Nephron (organoid): ENCODE measurements at regions not wholly inside any gene's neighbourhood (a gene's known extent, or its start where the extent isn't known, plus 50 kb on each side); places are given as distances from the start of the nearest gene placed in this dataset.
"Not testable (repeated sequence)": the region's sequence is repeated elsewhere in the genome, so short reads cannot be mapped to it uniquely, and the experiment has no call there.

Source experiments
- H3K27ac Mint-ChIP-seq, 3 experiments: 2 replicates each; pipeline ENCODE4 v1.8.0; 2020; ENCODE audit warnings: mixed read lengths in 3 of 3, mild to moderate bottlenecking in 2 of 3, moderate library complexity in 1 of 3
- H3K27me3 Mint-ChIP-seq: 2 replicates; pipeline ENCODE4 v1.8.0; 2021; ENCODE audit warnings: low read depth, mild to moderate bottlenecking, moderate library complexity, mixed read lengths
- H3K36me3 Mint-ChIP-seq: 2 replicates; pipeline ENCODE4 v1.8.0; 2020; ENCODE audit warnings: low read depth, mixed read lengths
- H3K4me1 Mint-ChIP-seq: 2 replicates; pipeline ENCODE4 v1.8.0; 2020; ENCODE audit warnings: mixed read lengths
- H3K4me3 Mint-ChIP-seq, 3 experiments: 2 replicates each; pipeline ENCODE4 v1.8.0; 2020; ENCODE audit warnings: mild to moderate bottlenecking in 3 of 3, mixed read lengths in 3 of 3, moderate library complexity in 2 of 3
- H3K9me3 Mint-ChIP-seq: 2 replicates; pipeline ENCODE4 v1.8.0; 2020; ENCODE audit warnings: mixed read lengths
- TF ChIP-seq, protein P1 (sequence below), 3 experiments: fragments of 200-600 bp; sonication (generic); IDR thresholded peaks; one replicate each; pipeline ENCODE4 v1.5.0; 2021; ENCODE audit warnings: antibody characterized with exemption in 3 of 3; ENCODE audit not compliant: unreplicated experiment in 3 of 3

DNA sequence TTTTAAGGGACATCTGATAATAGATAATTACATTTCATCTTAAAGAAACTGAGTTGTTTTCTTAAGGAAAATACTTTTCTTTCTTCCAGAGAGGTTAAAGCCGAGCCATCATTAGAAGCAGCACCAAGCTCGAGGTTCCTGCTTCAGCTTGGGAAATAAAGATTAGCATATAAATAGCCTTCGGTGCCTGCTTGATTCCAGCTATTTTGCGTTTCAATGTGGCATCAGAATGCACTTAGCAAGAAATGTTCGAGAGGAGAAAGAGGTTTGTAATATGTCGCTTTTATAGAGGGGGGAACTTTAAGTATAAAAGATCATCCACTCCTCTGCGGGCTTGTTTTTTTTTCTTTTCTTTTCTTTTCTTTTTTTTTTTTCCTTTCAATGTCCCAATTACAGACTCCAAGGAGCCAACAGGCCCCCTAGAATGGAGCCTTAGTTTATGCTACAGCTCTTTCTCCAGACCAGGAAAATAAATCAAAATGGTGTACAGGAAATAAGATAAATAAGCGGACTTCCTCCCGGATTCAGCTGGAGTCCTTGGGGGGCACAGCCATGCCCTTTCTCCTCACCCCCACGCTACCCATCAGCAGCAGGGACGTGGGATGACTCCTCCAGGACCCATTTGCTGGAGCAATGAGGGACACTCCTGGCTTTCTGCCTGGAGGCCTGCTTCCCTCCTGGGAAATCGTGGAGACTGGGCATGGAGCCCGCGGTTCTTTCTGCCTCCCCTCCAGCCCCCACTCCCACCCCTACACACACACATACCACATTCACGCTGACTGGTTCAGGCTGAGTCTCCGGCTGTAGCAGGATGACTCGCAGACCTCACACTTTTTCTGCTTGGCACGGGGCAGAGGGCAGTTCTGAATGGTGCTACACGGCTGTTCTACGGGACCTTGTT lies 131.6 kb downstream of the RRAGC start:
- TF ChIP-seq, protein P1, sequence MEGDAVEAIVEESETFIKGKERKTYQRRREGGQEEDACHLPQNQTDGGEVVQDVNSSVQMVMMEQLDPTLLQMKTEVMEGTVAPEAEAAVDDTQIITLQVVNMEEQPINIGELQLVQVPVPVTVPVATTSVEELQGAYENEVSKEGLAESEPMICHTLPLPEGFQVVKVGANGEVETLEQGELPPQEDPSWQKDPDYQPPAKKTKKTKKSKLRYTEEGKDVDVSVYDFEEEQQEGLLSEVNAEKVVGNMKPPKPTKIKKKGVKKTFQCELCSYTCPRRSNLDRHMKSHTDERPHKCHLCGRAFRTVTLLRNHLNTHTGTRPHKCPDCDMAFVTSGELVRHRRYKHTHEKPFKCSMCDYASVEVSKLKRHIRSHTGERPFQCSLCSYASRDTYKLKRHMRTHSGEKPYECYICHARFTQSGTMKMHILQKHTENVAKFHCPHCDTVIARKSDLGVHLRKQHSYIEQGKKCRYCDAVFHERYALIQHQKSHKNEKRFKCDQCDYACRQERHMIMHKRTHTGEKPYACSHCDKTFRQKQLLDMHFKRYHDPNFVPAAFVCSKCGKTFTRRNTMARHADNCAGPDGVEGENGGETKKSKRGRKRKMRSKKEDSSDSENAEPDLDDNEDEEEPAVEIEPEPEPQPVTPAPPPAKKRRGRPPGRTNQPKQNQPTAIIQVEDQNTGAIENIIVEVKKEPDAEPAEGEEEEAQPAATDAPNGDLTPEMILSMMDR (IDR thresholded peaks at IDR 0.05; ENCODE audit: unreplicated experiment in 3 of 3), result no peak
- Mint-ChIP-seq H3K9me3 (no peaks in the 10 kb centered on the region), H3K27me3 (peaks cover 35% of the 10 kb centered on the region), H3K27ac (peak overlapping the region; percentile 80 to 91 (median 82)), H3K36me3 (no peaks in the 10 kb centered on the region), H3K4me1 (peaks cover 56% of the 10 kb centered on the region), H3K4me3 (peak overlapping the region; percentile 5 to 30 (median 24))

DNA sequence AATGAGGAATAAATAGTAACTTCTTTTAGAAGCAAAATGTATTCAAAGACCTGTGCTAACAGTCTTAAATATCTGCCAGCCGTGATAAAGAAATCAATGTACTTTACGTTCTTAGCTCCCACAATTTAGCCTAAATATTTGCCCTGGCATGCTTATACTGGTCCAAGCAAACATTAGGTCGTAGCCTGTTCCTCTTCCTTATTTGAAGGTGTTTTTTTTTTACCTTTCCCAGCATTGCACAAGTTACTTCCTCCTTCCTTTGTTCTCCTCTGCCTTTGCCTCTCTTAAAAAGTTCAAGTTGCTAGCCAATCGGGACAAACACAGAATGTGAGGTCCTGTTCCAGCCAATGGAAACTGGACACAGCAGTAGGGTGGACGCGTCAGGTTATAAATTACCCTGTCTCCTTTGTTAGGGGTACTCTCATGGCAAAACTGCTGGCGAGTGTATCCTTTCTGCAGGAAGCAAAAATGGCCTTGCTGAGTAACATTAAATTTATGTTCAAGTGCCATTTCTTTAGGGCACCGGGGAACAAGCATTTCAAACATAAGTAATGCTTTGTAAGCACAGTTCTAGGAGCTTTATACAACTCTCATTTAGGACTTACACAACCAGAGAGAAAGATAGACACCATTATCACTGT lies 134.1 kb downstream of the RRAGC start:
- Mint-ChIP-seq H3K27me3 (peaks cover 32% of the 10 kb centered on the region), H3K4me1 (peaks cover 62% of the 10 kb centered on the region), H3K27ac (peak overlapping the region; percentile 47 to 91 (median 77))
- not testable (repeated sequence) for H3K9me3 Mint-ChIP-seq, H3K4me3 Mint-ChIP-seq, H3K36me3 Mint-ChIP-seq

DNA sequence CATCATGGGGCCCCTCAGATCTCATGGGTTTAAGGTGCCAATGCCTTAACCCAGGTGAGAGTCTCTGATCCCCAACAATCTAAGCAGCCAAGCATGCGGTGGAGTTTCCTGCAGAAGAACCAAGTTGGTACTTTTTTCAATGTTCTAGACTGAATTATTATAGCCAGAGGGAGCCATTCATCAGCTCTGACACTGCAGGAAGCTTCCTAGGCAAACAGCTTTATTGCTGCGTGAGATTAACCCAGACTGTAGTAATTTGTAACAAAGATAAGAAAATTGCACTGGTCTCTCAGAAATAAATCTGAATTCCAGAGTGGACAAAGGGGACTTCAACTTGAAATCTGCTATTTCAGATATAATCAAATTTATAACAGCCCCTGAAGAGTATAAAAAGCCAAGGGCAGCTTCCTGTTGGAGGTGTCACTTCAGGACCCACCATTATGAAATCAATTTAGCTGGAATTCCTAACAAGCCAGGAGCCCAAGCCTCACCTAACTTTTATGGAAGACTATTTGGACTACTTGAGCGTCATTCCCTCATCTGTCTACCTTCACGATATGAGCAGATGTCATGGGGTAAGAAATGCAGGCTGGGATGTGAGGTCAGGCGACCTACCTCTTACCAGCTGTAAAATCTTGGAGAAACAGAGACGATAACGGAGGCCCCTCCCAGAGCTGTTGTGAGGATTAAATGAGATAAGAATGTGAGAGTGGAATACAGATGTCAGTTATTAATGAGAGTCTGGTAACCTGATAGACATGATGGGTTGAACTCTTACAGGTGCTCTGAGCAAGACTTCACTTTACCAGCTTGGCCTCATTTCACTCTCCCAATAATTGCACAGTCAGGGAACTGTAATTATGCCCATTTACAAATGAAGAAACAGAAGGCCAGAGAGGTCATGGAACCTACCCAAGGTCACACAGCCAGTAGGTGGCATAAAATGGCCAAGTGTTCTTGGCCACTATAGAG lies 135.1 kb downstream of the RRAGC start:
- TF ChIP-seq, protein P1 (IDR thresholded peaks at IDR 0.05; ENCODE audit: unreplicated experiment in 3 of 3), result no peak
- no peaks in the 10 kb centered on the region for H3K36me3 Mint-ChIP-seq
- no peaks in the 10 kb centered on the region for H3K9me3 Mint-ChIP-seq
- peak overlapping the region in 2 of 3 experiments; percentile 35 to 68 for H3K27ac Mint-ChIP-seq
- peaks cover 27% of the 10 kb centered on the region for H3K27me3 Mint-ChIP-seq
- H3K4me3 Mint-ChIP-seq, result no peak overlapping the region
- H3K4me1 Mint-ChIP-seq, result peaks cover 58% of the 10 kb centered on the region

DNA sequence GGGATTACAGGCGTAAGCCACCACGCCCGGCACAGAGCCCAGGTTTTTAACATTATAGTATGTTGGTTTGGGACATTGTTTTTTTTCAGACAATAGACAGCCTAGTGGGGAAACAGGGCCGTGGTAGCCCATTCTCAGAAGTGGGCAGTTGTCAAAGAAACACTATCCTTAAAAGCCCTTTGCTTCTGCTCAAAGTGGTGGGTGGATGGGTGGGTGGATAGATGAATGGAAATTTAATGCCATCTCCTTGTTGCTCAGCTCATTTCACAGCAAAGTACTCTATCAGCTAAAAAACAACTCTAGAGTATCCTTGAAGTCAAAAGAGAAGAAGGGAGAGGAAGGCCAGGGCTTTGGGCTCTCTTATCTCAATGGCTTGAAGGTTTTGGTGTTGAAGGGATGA lies 137.8 kb downstream of the RRAGC start:
- TF ChIP-seq, protein P1 (IDR thresholded peaks at IDR 0.05; ENCODE audit: unreplicated experiment in 3 of 3), result no peak
- Mint-ChIP-seq H3K27me3 (peaks cover 19% of the 10 kb centered on the region), H3K4me3 (no peak overlapping the region), H3K9me3 (no peaks in the 10 kb centered on the region), H3K4me1 (peaks cover 36% of the 10 kb centered on the region), H3K27ac (no peak overlapping the region), H3K36me3 (no peaks in the 10 kb centered on the region)

DNA sequence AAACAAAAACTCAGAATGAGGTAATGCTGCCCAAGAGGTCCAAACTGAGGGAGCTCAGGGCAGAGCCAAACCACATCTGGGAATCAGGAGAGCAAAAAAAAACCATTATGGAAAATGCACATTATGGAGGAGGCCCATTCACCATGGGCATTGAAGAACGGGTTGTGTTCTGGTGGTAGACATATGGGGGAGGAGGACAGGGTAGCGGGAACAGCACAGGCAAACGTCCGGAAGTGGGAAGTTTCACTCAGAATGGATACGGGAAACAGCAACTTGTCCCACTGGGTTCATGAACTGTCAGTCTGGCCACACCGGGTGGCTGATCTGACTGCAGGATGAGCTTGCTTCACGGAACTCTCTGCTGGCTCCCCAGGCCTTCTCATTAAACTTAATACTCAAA lies 139.7 kb downstream of the RRAGC start:
- Mint-ChIP-seq H3K4me1 (peaks cover 20% of the 10 kb centered on the region), H3K9me3 (no peaks in the 10 kb centered on the region), H3K27me3 (peaks cover 12% of the 10 kb centered on the region), H3K36me3 (no peaks in the 10 kb centered on the region), H3K4me3 (no peak overlapping the region), H3K27ac (no peak overlapping the region)
- TF ChIP-seq, protein P1 (IDR thresholded peaks at IDR 0.05; ENCODE audit: unreplicated experiment in 3 of 3), result no peak

DNA sequence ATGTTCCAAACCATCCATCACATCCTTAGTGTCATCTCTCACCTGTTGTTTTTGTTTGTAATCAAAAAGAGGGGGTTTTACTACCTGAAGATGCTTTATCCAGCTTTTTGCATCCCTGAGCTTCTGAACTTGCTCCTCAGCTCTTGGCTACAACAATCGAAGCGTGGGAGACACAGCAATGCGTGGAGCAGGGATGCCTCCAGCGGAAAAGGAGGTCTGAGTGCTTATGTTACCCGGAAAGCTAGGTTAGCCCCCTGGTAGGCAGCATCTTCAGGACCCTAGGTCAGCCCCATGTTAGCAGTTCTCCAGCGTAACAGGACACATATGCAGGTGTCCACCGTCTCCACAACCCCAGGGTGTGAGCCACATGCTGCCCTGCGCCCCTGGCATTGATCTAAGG lies 141.5 kb downstream of the RRAGC start:
- Mint-ChIP-seq H3K9me3 (peaks cover 2% of the 10 kb centered on the region), H3K27me3 (peaks cover 12% of the 10 kb centered on the region), H3K36me3 (no peaks in the 10 kb centered on the region), H3K4me3 (no peak overlapping the region), H3K4me1 (peaks cover 6% of the 10 kb centered on the region), H3K27ac (no peak overlapping the region)
- TF ChIP-seq, protein P1 (IDR thresholded peaks at IDR 0.05; ENCODE audit: unreplicated experiment in 3 of 3), result no peak
